Upper lobe of left lung (tissue), 4 donors: ENCODE measurements at regions not wholly inside any gene's neighbourhood (a gene's known extent, or its start where the extent isn't known, plus 50 kb on each side); places are given as distances from the start of the nearest gene placed in this dataset.

Source experiments
- POLR2A ChIP-seq, 4 donors: fragments of 450-650 bp; IDR thresholded peaks; one replicate each; pipeline ENCODE4 v1.5.1; 2016 to 2017; ENCODE audit warnings: antibody characterized with exemption in 4 of 4, mild to moderate bottlenecking in 2 of 4
- POLR2AphosphoS5 ChIP-seq, 2 donors: sonication (generic); formaldehyde crosslinking; IDR thresholded peaks; one replicate each; pipeline ENCODE4 v1.5.1; 2017; ENCODE audit warnings: antibody characterized with exemption in 2 of 2
- TF ChIP-seq, protein P1 (sequence below), 6 experiments: fragments of 450-650 bp in 4 of 6; fragments of 200-600 bp in 2 of 6; sonication (generic) in 2 of 6; IDR thresholded peaks; one replicate each; pipeline ENCODE4 v1.5.1; 2016 to 2019; ENCODE audit warnings: antibody characterized with exemption in 6 of 6

DNA sequence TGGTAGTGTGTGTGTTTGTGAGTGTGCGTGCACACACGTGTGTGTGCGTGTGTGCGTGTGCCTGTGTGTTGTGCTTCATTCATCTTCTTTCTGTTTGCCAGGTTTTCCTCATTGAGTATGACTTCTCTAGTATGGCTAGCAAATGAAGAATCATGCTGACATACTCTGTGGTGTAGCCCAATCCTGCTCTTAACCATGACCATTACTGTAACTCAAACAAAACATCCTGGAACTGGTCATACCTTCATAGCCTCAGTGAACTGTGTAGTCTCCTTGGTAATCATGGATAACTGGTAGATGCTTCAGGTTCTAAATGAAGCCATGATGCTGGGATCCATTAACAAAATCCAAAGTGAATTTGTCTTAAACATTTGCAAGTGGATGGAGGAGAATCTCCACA lies 1117.7 kb downstream of the BCL11B start:
- TF ChIP-seq, protein P1, sequence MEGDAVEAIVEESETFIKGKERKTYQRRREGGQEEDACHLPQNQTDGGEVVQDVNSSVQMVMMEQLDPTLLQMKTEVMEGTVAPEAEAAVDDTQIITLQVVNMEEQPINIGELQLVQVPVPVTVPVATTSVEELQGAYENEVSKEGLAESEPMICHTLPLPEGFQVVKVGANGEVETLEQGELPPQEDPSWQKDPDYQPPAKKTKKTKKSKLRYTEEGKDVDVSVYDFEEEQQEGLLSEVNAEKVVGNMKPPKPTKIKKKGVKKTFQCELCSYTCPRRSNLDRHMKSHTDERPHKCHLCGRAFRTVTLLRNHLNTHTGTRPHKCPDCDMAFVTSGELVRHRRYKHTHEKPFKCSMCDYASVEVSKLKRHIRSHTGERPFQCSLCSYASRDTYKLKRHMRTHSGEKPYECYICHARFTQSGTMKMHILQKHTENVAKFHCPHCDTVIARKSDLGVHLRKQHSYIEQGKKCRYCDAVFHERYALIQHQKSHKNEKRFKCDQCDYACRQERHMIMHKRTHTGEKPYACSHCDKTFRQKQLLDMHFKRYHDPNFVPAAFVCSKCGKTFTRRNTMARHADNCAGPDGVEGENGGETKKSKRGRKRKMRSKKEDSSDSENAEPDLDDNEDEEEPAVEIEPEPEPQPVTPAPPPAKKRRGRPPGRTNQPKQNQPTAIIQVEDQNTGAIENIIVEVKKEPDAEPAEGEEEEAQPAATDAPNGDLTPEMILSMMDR (IDR thresholded peaks at IDR 0.05) = no peak
- TF ChIP-seq POLR2A (IDR thresholded peaks at IDR 0.05) (no peak), POLR2AphosphoS5 (IDR thresholded peaks at IDR 0.05) (no peak)
